ENCODE measurements at regions not wholly inside any gene's neighbourhood (a gene's known extent, or its start where the extent isn't known, plus 50 kb on each side); places are given as distances from the start of the nearest gene placed in this dataset.
A peak's percentile ranks its signal among the peaks of the same experiment; 100 is the strongest.
"Not testable (repeated sequence)": the region's sequence is repeated elsewhere in the genome, so short reads cannot be mapped to it uniquely, and the experiment has no call there.

- Histone ChIP-seq H3K4me1 (ENCODE audit: control insufficient read depth in 1 of 2, insufficient read depth in 2 of 2, low read length in 2 of 2) (no peaks in the 10 kb centered on the region), H3K27me3 (ENCODE audit: control insufficient read depth in 1 of 2, insufficient read depth in 2 of 2, low read length in 1 of 2) (no peaks in the 10 kb centered on the region), H3K4me3 (ENCODE audit: low read length in 2 of 2) (no peak overlapping the region), H3K9me3 (ENCODE audit: control insufficient read depth, low read length) (no peaks in the 10 kb centered on the region), H3K36me3 (ENCODE audit: control insufficient read depth in 1 of 2, insufficient read depth in 2 of 2, low read length in 1 of 2) (no peaks in the 10 kb centered on the region), H3K27ac (ENCODE audit: low read depth in 1 of 2, low read length in 2 of 2) (no peak overlapping the region)
- DNase-seq, result no peak
- no peak for ATAC-seq (ENCODE audit: low FRiP score)
- 66 to 74% methylated on average over 4 of the region's 4 CpGs for WGBS, 2 donors
- intact Hi-C loops (cut with DNase I), result no loop called here
These were observed 716.0 kb upstream of the PCDH9 start for GRCh38 chr13:67946131-67946530.

- Histone ChIP-seq H3K27me3 (ENCODE audit: control insufficient read depth in 1 of 2, insufficient read depth in 2 of 2, low read length in 1 of 2) (no peaks in the 10 kb centered on the region), H3K4me3 (ENCODE audit: low read length in 2 of 2) (no peak overlapping the region), H3K4me1 (ENCODE audit: control insufficient read depth in 1 of 2, insufficient read depth in 2 of 2, low read length in 2 of 2) (no peaks in the 10 kb centered on the region), H3K27ac (ENCODE audit: low read depth in 1 of 2, low read length in 2 of 2) (no peak overlapping the region), H3K36me3 (ENCODE audit: control insufficient read depth in 1 of 2, insufficient read depth in 2 of 2, low read length in 1 of 2) (no peaks in the 10 kb centered on the region), H3K9me3 (ENCODE audit: control insufficient read depth, low read length) (no peaks in the 10 kb centered on the region)
- WGBS, 2 donors, result 13 to 29% methylated on average over 4 of the region's 4 CpGs
- ATAC-seq (ENCODE audit: low FRiP score) (no peak), DNase-seq (no peak)
- intact Hi-C loops (cut with DNase I), result no loop called here
These were observed 713.0 kb upstream of the PCDH9 start for GRCh38 chr13:67943116-67943515.

- Histone ChIP-seq H3K27me3 (ENCODE audit: control insufficient read depth in 1 of 2, insufficient read depth in 2 of 2, low read length in 1 of 2) (no peaks in the 10 kb centered on the region), H3K36me3 (ENCODE audit: control insufficient read depth in 1 of 2, insufficient read depth in 2 of 2, low read length in 1 of 2) (no peaks in the 10 kb centered on the region), H3K9me3 (ENCODE audit: control insufficient read depth, low read length) (no peaks in the 10 kb centered on the region), H3K4me3 (ENCODE audit: low read length in 2 of 2) (no peak overlapping the region), H3K4me1 (ENCODE audit: control insufficient read depth in 1 of 2, insufficient read depth in 2 of 2, low read length in 2 of 2) (no peaks in the 10 kb centered on the region), H3K27ac (ENCODE audit: low read depth in 1 of 2, low read length in 2 of 2) (no peak overlapping the region)
- ATAC-seq (ENCODE audit: low FRiP score) (no peak), DNase-seq (no peak)
- intact Hi-C loops (cut with DNase I), result no loop called here
These were observed 705.5 kb upstream of the PCDH9 start for GRCh38 chr13:67935626-67936025.

GRCh38 chr13:67934617-67935330 lies 704.6 kb upstream of the PCDH9 start:
- no peak for DNase-seq
- intact Hi-C loops (cut with DNase I), result no loop called here
- no peak overlapping the region for H3K4me3 ChIP-seq (ENCODE audit: low read length in 2 of 2)
- no peaks in the 10 kb centered on the region for H3K36me3 ChIP-seq (ENCODE audit: control insufficient read depth in 1 of 2, insufficient read depth in 2 of 2, low read length in 1 of 2)
- no peak overlapping the region for H3K27ac ChIP-seq (ENCODE audit: low read depth in 1 of 2, low read length in 2 of 2)
- WGBS, 2 donors, result 58 to 66% methylated on average over 1 of the region's 1 CpG
- H3K27me3 ChIP-seq (ENCODE audit: control insufficient read depth in 1 of 2, insufficient read depth in 2 of 2, low read length in 1 of 2), result no peaks in the 10 kb centered on the region
- ATAC-seq (ENCODE audit: low FRiP score), result no peak
- no peaks in the 10 kb centered on the region for H3K9me3 ChIP-seq (ENCODE audit: control insufficient read depth, low read length)
- no peaks in the 10 kb centered on the region for H3K4me1 ChIP-seq (ENCODE audit: control insufficient read depth in 1 of 2, insufficient read depth in 2 of 2, low read length in 2 of 2)

- DNase-seq (no peak), ATAC-seq (ENCODE audit: low FRiP score) (no peak)
- Histone ChIP-seq H3K9me3 (ENCODE audit: control insufficient read depth, low read length) (no peaks in the 10 kb centered on the region), H3K4me3 (ENCODE audit: low read length in 2 of 2) (no peak overlapping the region), H3K36me3 (ENCODE audit: control insufficient read depth in 1 of 2, insufficient read depth in 2 of 2, low read length in 1 of 2) (no peaks in the 10 kb centered on the region), H3K4me1 (ENCODE audit: control insufficient read depth in 1 of 2, insufficient read depth in 2 of 2, low read length in 2 of 2) (no peaks in the 10 kb centered on the region), H3K27ac (ENCODE audit: low read depth in 1 of 2, low read length in 2 of 2) (no peak overlapping the region), H3K27me3 (ENCODE audit: control insufficient read depth in 1 of 2, insufficient read depth in 2 of 2, low read length in 1 of 2) (no peaks in the 10 kb centered on the region)
- intact Hi-C loops (cut with DNase I), result no loop called here
- WGBS, 2 donors, result 82 to 84% methylated on average over 5 of the region's 5 CpGs
These were observed 702.9 kb upstream of the PCDH9 start for GRCh38 chr13:67932991-67933390.

GRCh38 chr13:67917291-67917987 lies 687.3 kb upstream of the PCDH9 start:
- H3K27me3 ChIP-seq (ENCODE audit: control insufficient read depth in 1 of 2, insufficient read depth in 2 of 2, low read length in 1 of 2), result no peaks in the 10 kb centered on the region
- DNase-seq, result no peak
- no peak for ATAC-seq (ENCODE audit: low FRiP score)
- no peaks in the 10 kb centered on the region for H3K4me1 ChIP-seq (ENCODE audit: control insufficient read depth in 1 of 2, insufficient read depth in 2 of 2, low read length in 2 of 2)
- intact Hi-C loops (cut with DNase I), result no loop called here
- no peak overlapping the region for H3K27ac ChIP-seq (ENCODE audit: low read depth in 1 of 2, low read length in 2 of 2)
- H3K9me3 ChIP-seq (ENCODE audit: control insufficient read depth, low read length), result no peaks in the 10 kb centered on the region
- H3K4me3 ChIP-seq (ENCODE audit: low read length in 2 of 2), result no peak overlapping the region
- 23 to 34% methylated on average over 5 of the region's 5 CpGs for WGBS, 2 donors
- H3K36me3 ChIP-seq (ENCODE audit: control insufficient read depth in 1 of 2, insufficient read depth in 2 of 2, low read length in 1 of 2), result no peaks in the 10 kb centered on the region

GRCh38 chr13:67916650-67917049 lies 686.5 kb upstream of the PCDH9 start:
- Histone ChIP-seq H3K4me3 (ENCODE audit: low read length in 2 of 2) (no peak overlapping the region), H3K27ac (ENCODE audit: low read depth in 1 of 2, low read length in 2 of 2) (no peak overlapping the region), H3K27me3 (ENCODE audit: control insufficient read depth in 1 of 2, insufficient read depth in 2 of 2, low read length in 1 of 2) (no peaks in the 10 kb centered on the region), H3K9me3 (ENCODE audit: control insufficient read depth, low read length) (no peaks in the 10 kb centered on the region), H3K36me3 (ENCODE audit: control insufficient read depth in 1 of 2, insufficient read depth in 2 of 2, low read length in 1 of 2) (no peaks in the 10 kb centered on the region), H3K4me1 (ENCODE audit: control insufficient read depth in 1 of 2, insufficient read depth in 2 of 2, low read length in 2 of 2) (no peaks in the 10 kb centered on the region)
- DNase-seq, result no peak
- 79 to 83% methylated on average over 1 of the region's 1 CpG for WGBS, 2 donors
- ATAC-seq (ENCODE audit: low FRiP score), result no peak
- intact Hi-C loops (cut with DNase I), result no loop called here

GRCh38 chr13:67914535-67914934 lies 684.4 kb upstream of the PCDH9 start:
- H3K36me3 ChIP-seq (ENCODE audit: control insufficient read depth in 1 of 2, insufficient read depth in 2 of 2, low read length in 1 of 2), result no peaks in the 10 kb centered on the region
- H3K9me3 ChIP-seq (ENCODE audit: control insufficient read depth, low read length), result no peaks in the 10 kb centered on the region
- no peak overlapping the region for H3K4me3 ChIP-seq (ENCODE audit: low read length in 2 of 2)
- ATAC-seq (ENCODE audit: low FRiP score), result no peak
- H3K27ac ChIP-seq (ENCODE audit: low read depth in 1 of 2, low read length in 2 of 2), result no peak overlapping the region
- no peaks in the 10 kb centered on the region for H3K4me1 ChIP-seq (ENCODE audit: control insufficient read depth in 1 of 2, insufficient read depth in 2 of 2, low read length in 2 of 2)
- H3K27me3 ChIP-seq (ENCODE audit: control insufficient read depth in 1 of 2, insufficient read depth in 2 of 2, low read length in 1 of 2), result no peaks in the 10 kb centered on the region
- DNase-seq, result peak in 1 of 2 donors; percentile 64
- WGBS, 2 donors, result 86 to 96% methylated on average over 25 to 27 of the region's 27 CpGs
- intact Hi-C loops (cut with DNase I), result no loop called here

GRCh38 chr13:67902960-67903359 lies 672.8 kb upstream of the PCDH9 start:
- WGBS, 2 donors, result 64 to 65% methylated on average over 8 of the region's 8 CpGs
- H3K27me3 ChIP-seq (ENCODE audit: control insufficient read depth in 1 of 2, insufficient read depth in 2 of 2, low read length in 1 of 2); H3K27ac ChIP-seq (ENCODE audit: low read depth in 1 of 2, low read length in 2 of 2); H3K36me3 ChIP-seq (ENCODE audit: control insufficient read depth in 1 of 2, insufficient read depth in 2 of 2, low read length in 1 of 2); ATAC-seq (ENCODE audit: low FRiP score); H3K9me3 ChIP-seq (ENCODE audit: control insufficient read depth, low read length); intact Hi-C loops (cut with DNase I); DNase-seq; H3K4me3 ChIP-seq (ENCODE audit: low read length in 2 of 2); H3K4me1 ChIP-seq (ENCODE audit: control insufficient read depth in 1 of 2, insufficient read depth in 2 of 2, low read length in 2 of 2): not testable (repeated sequence)

All from aorta (tissue), 5 donors.